ENCODE measurements at regions not wholly inside any gene's neighbourhood (a gene's known extent, or its start where the extent isn't known, plus 50 kb on each side); places are given as distances from the start of the nearest gene placed in this dataset.

DNA sequence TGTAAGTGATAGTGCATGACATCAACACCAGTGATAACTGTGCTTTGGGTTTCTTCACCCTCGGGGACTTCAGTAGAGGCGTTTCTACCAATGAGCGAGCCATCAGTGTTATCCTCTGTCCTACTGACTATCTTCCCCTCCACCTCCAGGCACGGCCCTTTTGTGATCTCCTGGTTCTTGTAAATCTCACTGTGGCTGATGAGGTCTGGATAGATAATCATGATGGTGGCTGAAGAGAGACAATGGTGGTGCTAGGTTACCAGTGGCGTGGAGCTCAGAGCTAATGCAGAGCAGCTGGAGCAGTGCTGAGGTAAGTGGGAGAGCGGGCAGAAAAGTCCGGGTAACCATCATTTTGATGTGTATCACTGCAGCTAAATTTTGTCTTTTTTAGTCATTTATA, 816.6 kb downstream of the GLUD2 start:
- BruUV-seq (replicated peaks) = no TSS peak
- no peak overlapping the region for H3K27ac ChIP-seq (ENCODE audit: low read length)
- no peaks in the 10 kb centered on the region for H3K27me3 ChIP-seq (ENCODE audit: control insufficient read depth, insufficient read depth, low read length)
- no peak for DNase-seq (ENCODE audit: low read depth, low spot score)
- TF ChIP-seq POLR2AphosphoS5 (IDR thresholded peaks at IDR 0.05; ENCODE audit: low read depth, low read length) (no peak), CTCF (IDR thresholded peaks at IDR 0.05) (no peak), TCF7L2 (IDR thresholded peaks at IDR 0.05; ENCODE audit: low read depth, low read length) (no peak), REST (IDR thresholded peaks at IDR 0.05; ENCODE audit: insufficient read depth in 1 of 2, low read depth in 2 of 2, low read length in 1 of 2) (no peak), SIN3A (IDR thresholded peaks at IDR 0.05; ENCODE audit: borderline replicate concordance, insufficient read depth, low read depth, low read length) (no peak)
- H3K4me3 ChIP-seq (ENCODE audit: low read depth in 2 of 2, low read length in 2 of 2) = no peak overlapping the region
- intact Hi-C loops (cut with micrococcal nuclease; ENCODE audit: unreplicated experiment) = no loop called here
- ChIA-PET CTCF (no interaction called here), POLR2A (no interaction called here)
- H3K9me3 ChIP-seq (ENCODE audit: control insufficient read depth, insufficient read depth, low read depth, low read length) = no peaks in the 10 kb centered on the region
- no peaks in the 10 kb centered on the region for H3K4me1 ChIP-seq (ENCODE audit: control insufficient read depth, insufficient read depth, low read length)
- no peaks in the 10 kb centered on the region for H3K36me3 ChIP-seq (ENCODE audit: control insufficient read depth, insufficient read depth, low read length)
- no peak for ATAC-seq
- in situ Hi-C loops (cut with HindIII; ENCODE audit: low pct_unique_long_range_greater_than_20kb, low sequenced_read_pairs) = no loop called here

DNA sequence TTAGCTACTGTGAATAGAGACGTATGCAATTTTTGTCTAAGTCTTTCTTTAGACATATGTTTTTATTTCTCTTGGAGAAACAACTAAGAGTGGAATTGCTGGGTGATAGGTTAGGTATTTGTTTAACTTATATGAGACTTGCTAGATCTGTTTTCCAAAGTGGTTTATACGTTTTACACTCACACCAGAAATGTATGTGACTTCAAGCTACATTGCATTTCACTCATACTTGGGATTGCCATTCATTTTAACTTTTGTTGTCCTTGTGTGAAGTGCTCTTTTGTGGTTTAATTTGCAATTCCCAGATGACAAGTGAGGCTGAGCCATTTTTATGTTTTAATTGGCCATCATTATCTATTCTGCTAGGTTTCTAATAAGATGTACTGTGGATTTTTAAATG, 817.2 kb downstream of the GLUD2 start:
- no peaks in the 10 kb centered on the region for H3K27me3 ChIP-seq (ENCODE audit: control insufficient read depth, insufficient read depth, low read length)
- no peaks in the 10 kb centered on the region for H3K4me1 ChIP-seq (ENCODE audit: control insufficient read depth, insufficient read depth, low read length)
- TF ChIP-seq REST (IDR thresholded peaks at IDR 0.05; ENCODE audit: insufficient read depth in 1 of 2, low read depth in 2 of 2, low read length in 1 of 2) (no peak), TCF7L2 (IDR thresholded peaks at IDR 0.05; ENCODE audit: low read depth, low read length) (no peak), CTCF (IDR thresholded peaks at IDR 0.05) (no peak), SIN3A (IDR thresholded peaks at IDR 0.05; ENCODE audit: borderline replicate concordance, insufficient read depth, low read depth, low read length) (no peak), POLR2AphosphoS5 (IDR thresholded peaks at IDR 0.05; ENCODE audit: low read depth, low read length) (no peak)
- H3K36me3 ChIP-seq (ENCODE audit: control insufficient read depth, insufficient read depth, low read length) = no peaks in the 10 kb centered on the region
- H3K9me3 ChIP-seq (ENCODE audit: control insufficient read depth, insufficient read depth, low read depth, low read length) = no peaks in the 10 kb centered on the region
- ATAC-seq (no peak), DNase-seq (ENCODE audit: low read depth, low spot score) (no peak)
- H3K4me3 ChIP-seq (ENCODE audit: low read depth in 2 of 2, low read length in 2 of 2) = no peak overlapping the region
- intact Hi-C loops (cut with micrococcal nuclease; ENCODE audit: unreplicated experiment) = no loop called here
- in situ Hi-C loops (cut with HindIII; ENCODE audit: low pct_unique_long_range_greater_than_20kb, low sequenced_read_pairs) = no loop called here
- no TSS peak for BruUV-seq (replicated peaks)
- H3K27ac ChIP-seq (ENCODE audit: low read length) = no peak overlapping the region
- POLR2A ChIA-PET = no interaction called here
- CTCF ChIA-PET = no interaction called here

Measured in Panc1 (cell line).